SK-N-SH (cell line): ENCODE measurements at regions not wholly inside any gene's neighbourhood (a gene's known extent, or its start where the extent isn't known, plus 50 kb on each side); places are given as distances from the start of the nearest gene placed in this dataset.

Experiments used
- EP300 ChIP-seq, 2 experiments: IDR thresholded peaks; 2 replicates each; pipeline versions ENCODE4 v1.4.0 to v1.6.1; 2012; ENCODE audit warnings: borderline replicate concordance in 1 of 2, low read depth in 1 of 2, low read length in 1 of 2
- RXRA ChIP-seq: IDR thresholded peaks from 2 replicates; pipeline ENCODE4 v1.4.0; 2012; ENCODE audit warnings: low read depth, mild to moderate bottlenecking, borderline replicate concordance
- SIN3A ChIP-seq: IDR thresholded peaks from 2 replicates; pipeline ENCODE4 v1.6.1; 2012; ENCODE audit warnings: low read depth, mild to moderate bottlenecking, low read length, moderate library complexity, borderline replicate concordance
- YY1 ChIP-seq: IDR thresholded peaks from 2 replicates; pipeline ENCODE4 v1.4.0; 2012; ENCODE audit warnings: low read depth, mild to moderate bottlenecking
- TF ChIP-seq, protein P1 (sequence below): fragments of 150-350 bp; IDR thresholded peaks from 2 replicates; pipeline ENCODE4 v1.6.1; 2017; ENCODE audit warnings: antibody characterized with exemption, low read length, low read depth, borderline replicate concordance
- TF ChIP-seq, protein P2 (sequence below): fragments of 200-600 bp; sonication (generic); IDR thresholded peaks from 2 replicates; pipeline ENCODE4 v1.6.1; 2017; ENCODE audit warnings: antibody characterized with exemption, mild to moderate bottlenecking, moderate library complexity

GRCh38 chr11:112858289-112859023 lies 102.8 kb upstream of the NCAM1 start:
- TF ChIP-seq, protein P1, sequence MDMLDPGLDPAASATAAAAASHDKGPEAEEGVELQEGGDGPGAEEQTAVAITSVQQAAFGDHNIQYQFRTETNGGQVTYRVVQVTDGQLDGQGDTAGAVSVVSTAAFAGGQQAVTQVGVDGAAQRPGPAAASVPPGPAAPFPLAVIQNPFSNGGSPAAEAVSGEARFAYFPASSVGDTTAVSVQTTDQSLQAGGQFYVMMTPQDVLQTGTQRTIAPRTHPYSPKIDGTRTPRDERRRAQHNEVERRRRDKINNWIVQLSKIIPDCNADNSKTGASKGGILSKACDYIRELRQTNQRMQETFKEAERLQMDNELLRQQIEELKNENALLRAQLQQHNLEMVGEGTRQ = no peak
- TF ChIP-seq, protein P2, sequence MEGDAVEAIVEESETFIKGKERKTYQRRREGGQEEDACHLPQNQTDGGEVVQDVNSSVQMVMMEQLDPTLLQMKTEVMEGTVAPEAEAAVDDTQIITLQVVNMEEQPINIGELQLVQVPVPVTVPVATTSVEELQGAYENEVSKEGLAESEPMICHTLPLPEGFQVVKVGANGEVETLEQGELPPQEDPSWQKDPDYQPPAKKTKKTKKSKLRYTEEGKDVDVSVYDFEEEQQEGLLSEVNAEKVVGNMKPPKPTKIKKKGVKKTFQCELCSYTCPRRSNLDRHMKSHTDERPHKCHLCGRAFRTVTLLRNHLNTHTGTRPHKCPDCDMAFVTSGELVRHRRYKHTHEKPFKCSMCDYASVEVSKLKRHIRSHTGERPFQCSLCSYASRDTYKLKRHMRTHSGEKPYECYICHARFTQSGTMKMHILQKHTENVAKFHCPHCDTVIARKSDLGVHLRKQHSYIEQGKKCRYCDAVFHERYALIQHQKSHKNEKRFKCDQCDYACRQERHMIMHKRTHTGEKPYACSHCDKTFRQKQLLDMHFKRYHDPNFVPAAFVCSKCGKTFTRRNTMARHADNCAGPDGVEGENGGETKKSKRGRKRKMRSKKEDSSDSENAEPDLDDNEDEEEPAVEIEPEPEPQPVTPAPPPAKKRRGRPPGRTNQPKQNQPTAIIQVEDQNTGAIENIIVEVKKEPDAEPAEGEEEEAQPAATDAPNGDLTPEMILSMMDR = no peak
- TF ChIP-seq EP300 (IDR thresholded peaks at IDR 0.05; ENCODE audit: borderline replicate concordance in 1 of 2, low read depth in 1 of 2, low read length in 1 of 2) = no peak
- no peak for TF ChIP-seq YY1
- TF ChIP-seq SIN3A = no peak
- no peak for TF ChIP-seq RXRA
